ENCODE measurements at regions not wholly inside any gene's neighbourhood (a gene's known extent, or its start where the extent isn't known, plus 50 kb on each side); places are given as distances from the start of the nearest gene placed in this dataset.
"Not testable (repeated sequence)": the region's sequence is repeated elsewhere in the genome, so short reads cannot be mapped to it uniquely, and the experiment has no call there.

DNA sequence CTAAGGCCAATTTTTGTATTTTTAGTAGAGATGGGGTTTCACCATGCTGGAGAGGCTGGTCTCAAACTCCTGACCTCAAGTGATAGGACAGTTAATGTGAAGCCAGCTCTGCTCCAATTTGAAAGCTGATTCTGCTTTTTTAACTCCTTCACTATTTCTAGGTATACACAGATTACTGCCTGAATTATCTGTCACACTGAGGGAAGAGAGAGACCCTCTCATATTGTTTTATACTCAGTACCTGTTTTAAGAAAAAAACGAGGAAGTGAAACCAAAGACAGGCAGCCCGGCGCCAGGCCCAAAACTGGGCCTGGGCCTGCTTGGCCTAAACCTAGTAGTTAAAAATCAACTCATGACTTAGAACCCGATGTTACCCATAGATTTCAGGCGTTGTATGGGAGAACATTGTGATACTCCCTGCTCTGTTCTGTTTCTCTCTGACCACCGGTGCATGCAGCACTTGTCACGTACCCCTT lies 1601.5 kb upstream of the PCDH10 start:
- no peak for FAIRE-seq

DNA sequence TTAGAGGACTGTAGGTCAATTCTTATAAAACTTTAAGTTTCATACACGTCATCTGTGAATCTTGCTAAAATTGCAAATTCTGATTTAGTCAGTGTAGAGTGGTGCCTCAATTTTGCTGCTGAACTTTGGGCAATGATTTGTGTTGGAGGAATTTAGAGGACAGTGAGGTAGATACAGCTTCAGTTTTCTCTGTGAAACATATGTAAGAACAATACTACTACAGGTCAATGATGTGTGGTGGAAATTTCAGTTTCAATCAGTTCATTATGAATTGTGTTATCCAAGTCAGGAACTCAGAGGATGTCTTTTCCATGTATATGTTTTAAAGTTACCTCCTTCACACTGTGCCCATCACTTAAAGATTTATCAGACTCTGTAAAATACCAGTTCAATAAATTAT lies 1597.8 kb upstream of the PCDH10 start:
- no peak for FAIRE-seq

DNA sequence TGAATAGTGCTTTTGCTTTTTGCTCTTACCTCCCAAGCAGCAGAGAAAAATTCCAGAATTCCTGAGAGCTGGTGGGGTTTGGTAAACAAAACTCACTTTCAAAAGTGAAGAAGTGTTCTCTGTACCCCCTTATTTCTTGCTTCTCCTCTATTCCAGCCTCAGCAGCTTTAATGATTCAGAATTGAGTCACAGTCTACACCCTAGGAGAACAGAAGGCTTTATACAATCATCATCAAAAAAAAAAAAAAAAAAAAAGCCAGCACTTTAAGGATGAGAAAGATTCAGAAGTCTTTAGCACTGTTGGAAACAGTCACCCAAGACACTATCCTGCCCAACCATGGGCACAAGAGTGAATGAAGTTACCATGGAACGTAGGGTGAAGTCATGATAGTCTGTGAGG lies 1583.1 kb upstream of the PCDH10 start:
- FAIRE-seq = no peak

DNA sequence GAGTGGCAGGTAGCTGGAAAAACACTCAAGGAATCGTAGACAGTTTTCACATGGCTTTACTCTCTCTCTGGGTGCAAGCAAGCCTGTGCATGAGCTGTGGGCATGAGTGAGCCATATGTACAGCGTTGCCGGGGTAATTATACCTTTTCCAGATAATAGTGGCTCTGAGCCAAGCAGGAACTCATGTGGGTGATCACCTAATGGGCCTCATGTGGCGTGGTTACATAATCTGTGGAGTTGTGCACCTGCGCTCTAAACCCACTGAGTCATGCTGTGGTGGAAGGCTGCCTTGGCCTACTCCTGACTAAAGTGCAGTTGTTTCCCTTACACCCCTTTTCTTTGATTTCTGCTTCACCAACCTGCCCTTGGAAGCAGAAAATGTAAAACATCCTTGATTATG lies 1564.5 kb upstream of the PCDH10 start:
- FAIRE-seq = no peak

DNA sequence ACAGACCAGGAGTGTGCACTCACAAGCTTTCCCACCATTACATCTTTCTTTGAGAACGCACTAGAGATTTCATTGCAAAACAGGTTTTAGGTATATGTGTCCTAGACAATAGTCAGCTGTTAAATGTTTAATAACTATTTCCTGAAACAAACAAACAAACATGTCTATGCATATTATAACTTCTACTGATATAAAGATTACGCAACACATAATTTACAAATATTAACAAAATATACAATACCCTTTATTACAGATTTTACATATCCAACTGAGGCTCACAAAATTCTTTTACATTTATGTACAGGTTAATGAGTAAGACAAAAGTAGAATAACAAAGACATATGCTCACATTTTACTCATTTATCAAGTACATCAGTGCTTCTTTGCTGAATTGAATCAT lies 1554.0 kb upstream of the PCDH10 start:
- no peak for FAIRE-seq

DNA sequence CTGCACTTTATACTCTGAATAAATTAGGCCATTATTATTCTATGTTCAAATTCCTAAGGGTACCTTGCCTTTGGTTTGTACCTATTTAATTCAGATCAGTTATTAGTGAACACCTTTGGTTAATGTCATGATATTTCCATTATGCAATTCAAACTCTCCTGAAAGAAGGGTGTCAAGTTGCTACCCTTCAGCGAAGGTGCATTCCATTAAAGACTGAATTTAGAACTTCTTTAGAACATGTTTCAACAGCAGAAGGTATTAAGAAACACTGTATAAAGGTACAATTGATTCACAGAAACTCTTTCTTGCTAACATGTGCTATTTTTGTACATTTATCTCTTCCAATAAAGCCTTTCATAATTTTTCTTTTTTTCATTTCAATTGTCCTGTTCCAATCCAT lies 1545.4 kb upstream of the PCDH10 start:
- no peak for FAIRE-seq

DNA sequence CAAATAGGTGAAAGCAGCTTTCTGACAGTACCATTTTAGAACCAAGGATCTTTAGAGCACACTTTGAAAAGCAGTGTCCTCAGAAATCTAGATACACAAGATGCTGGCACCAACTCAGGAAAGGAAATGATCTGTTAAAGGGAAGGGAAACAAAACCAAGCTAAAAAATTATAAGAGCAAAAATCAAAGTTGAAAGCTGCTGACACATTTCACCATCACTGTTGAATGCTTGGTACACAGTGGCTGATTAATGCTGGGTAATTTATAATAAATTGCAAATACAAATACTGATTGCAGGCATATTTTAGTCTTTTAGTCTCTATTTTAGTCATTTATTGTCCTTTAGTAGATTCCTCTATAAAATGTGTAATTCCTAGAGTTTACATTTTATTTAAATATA lies 1540.1 kb upstream of the PCDH10 start:
- no peak for FAIRE-seq

DNA sequence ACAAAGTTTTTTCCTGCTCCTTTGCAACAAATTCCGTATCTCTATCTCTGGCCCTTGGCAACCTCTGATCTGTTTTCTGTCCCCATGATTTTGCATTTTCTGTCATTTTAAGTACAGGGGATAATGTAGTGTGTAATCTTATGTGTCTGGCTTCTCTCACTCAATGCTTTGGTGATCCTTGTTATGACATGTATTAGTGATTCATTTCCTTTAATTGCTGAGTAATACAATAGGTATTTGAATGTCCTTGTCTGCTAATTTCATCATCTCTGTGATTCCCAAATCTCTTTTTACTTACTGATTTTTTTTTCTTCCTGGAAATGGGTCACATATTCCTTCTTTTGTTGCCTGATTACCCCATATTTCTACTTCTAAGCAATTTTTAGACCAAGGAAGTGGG lies 1538.6 kb upstream of the PCDH10 start:
- peak; percentile 48 for FAIRE-seq

DNA sequence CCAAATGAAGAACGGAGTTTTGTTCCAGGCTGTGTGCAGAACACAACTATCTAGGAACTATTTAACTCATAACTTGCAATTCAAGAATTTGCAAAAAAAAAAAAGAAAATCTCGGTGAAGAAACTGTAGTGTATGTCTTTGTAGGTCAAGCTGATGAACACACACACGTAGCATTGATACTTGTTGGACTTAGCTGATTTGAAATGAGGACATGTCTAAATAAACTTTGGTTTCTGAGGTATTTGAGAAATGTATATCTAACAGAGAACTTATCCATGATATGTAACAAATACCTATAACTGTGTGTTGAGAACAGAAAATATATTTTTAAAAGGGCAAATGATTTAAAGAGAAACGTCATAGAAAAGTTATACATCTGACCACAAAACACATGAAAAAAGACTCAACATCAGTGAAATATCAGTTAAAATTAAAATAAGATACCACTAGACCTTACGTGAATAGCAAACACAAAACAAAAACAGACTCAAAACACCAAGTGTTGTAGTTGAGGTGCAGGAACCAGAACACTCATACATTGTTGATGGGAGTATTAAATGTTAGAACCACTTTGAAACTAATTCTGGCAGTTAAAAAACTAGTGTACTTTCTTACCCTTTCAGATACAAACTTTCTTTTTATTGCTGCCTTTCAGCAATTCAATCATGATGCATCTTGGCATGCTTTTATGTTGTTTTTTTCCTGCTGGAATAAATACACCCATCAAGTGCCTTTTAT lies 1535.8 kb upstream of the PCDH10 start:
- no peak for FAIRE-seq

DNA sequence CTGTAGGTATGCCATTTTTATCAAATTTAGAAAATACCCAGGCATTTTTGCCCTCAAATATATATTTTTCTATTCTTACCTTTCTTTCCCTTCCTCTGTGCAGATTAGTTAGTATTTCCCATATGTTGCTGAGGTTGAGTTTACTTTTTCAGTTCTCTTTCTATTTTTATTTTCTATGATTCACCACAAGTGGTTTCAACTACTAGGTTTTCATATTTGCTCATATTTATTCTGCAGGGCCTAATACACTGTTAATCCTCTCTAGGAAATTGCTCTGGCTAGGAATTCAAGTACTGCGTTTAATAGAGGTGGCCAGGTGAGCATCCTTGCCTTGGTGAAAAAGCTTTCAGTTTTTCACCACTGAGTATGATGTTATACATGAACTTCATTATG lies 1535.3 kb upstream of the PCDH10 start:
- no peak for FAIRE-seq

DNA sequence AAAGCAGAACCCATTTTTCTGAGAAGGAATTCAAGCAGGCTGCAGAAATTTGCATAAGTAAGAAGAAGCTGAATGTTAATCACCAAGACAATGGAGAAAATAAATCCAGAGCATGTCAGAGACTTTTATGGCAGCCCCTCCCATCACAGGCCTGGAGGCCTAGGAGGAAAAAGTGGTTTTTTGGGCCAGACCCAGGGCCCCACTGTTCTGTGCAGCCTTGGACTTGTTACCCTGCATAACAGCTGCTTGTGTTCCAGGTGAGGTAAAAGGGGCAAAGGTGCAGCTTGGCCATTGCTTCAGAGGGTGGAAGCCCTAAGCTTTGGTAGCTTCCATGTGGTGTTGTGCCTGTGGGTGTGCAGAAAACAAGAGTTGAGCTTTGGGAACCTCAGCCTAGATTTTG lies 1516.2 kb upstream of the PCDH10 start:
- FAIRE-seq = no peak

DNA sequence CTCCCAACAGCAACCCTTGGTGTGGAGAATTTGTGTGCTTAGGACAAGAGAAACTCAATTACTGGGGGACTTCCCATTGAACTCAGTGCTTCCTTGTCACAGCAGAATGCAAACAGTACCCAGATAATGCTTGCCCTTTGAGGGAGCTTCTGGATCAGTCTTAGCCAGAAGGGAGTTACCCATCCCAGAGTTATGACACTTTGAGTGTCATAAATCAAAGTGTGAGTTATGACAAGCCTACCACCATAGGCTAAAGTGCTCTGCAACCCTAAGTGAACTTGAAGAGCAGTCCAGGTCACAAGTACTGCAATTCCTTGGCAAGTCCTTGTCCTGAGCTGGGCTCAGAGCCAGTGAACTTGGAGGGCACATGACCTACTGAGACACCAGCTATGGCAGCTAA lies 1513.9 kb upstream of the PCDH10 start:
- no peak for FAIRE-seq

DNA sequence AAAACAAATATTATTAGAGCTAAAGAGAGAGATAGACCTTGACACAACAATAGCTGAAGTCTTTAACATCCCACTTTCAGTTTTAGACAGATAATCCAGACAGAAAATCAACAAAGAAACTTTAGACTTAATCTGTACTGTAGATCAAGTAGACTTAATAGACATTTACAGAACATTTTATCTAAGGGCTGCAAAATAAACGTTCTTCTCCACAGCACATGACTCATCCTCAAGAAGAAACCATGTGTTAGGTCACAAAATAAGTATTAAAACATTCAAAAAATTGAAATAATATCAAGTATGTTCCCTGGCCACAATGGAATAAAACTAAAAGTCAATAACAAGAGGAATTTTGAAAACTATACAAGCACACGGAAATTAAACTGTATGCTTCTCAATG lies 1510.3 kb upstream of the PCDH10 start:
- FAIRE-seq = no peak

DNA sequence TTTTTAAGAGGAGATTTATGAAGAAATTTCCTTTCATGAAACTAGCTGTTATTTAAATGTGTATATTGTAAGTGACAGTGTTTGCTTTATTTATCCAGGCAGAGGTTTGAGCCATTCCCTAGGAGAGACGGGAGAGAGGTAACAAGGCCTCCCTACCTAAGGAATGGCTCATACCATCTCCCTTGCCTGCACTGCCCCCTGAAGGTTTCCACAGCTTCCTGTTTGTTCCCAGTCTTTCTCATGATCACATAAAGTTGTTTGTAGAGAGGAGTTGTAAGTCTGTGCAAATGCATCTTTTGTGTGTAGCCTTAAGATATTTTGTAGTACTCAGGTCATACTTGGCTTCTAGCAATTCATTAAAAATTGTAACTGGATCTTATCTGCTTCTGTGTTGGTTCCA lies 1504.5 kb upstream of the PCDH10 start:
- FAIRE-seq = no peak

DNA sequence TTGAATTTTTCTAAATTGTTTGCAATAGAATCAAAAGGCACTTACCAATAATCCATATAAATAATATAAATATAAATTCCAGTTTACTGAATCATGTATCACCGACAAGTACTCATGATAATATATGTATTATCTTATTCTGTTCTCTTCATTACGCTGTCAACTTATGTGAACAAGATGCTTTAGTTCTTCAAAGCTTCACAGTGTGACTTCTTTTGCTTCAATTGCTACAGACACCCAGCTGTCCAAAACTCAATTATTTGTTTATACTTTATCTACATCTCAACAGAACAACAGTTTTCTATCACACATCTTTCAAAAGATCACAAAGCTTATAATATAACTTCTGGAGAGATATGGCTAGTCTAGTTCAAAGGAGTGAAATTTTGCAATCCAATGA lies 1499.9 kb upstream of the PCDH10 start:
- no peak for FAIRE-seq

DNA sequence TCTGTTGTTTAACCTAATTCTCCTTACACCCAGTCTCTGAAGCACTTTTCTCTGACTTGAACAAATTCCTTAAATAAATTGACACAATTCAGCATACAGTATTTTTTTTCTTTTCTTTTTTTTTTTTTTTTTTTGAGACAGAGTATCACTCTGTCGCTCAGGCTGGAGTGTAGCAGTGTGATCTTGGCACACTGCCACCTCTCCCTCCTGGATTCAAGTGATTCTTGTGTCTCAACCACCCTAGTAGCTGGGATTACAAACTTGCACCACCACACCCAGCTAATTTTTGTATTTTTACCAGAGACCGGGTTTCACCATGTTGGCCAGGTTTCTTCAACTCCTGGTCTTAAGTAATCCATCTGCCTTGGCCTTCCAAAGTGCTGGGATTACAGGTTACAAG lies 1498.1 kb upstream of the PCDH10 start:
- FAIRE-seq = no peak

DNA sequence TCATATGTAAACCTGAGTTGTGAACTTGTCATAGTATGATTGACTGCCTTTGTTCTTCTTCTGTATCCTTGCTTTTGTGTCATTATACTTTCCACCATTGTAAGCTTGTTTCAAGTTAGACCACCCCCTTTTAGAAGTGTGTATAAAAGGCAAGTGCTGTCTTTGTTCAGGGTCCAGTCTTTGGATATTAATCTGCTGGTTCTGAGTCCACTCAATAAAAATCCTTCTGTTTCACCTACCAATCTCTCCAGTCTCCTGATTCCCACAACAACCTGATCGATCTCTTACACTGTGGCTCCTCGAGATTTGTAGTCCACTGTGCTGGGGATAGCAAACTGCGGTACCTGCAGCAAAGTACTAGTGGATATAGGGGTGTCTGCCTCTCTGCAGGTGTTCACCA lies 1465.8 kb upstream of the PCDH10 start:
- not testable (repeated sequence) for FAIRE-seq

DNA sequence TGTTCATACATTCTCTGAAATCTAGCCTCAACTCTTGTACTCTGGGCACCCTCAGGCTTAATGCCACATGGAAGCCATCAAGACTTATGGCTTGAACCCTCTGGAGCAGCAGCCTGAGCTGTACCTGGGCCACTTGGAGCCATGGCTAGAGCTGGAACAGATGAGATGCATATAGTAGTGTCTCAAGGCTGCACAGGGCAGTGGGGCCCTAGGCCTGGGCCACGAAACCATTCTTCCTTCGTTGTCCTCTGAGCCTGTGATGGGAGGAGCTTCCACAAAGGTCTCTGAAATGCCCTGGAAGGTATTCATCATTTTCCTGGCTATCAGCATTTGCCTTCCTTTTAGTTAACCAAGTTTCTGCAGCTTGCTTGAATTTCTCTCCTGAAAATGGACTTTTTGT lies 1427.2 kb upstream of the PCDH10 start:
- FAIRE-seq = no peak

DNA sequence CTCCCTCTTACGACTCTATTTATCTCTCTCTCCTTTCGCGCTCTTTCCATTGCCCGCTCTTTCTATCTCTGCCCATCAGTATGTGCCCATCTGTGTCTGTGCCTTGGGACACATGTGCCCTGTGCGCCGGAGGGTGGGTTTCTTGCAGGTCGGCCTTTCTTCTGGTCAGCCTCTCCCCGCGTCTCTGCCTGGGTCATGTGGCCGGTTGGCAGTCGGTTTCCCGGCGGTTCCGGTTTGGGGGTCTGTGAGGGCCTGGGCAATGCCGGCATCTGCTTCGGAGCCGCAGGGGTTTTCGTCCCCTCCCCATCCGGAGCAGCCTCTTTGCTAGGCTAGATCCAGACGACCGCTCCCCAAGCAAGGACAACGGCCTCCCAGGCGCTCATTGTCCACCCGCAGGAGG lies 1426.0 kb upstream of the PCDH10 start:
- not testable (repeated sequence) for FAIRE-seq

DNA sequence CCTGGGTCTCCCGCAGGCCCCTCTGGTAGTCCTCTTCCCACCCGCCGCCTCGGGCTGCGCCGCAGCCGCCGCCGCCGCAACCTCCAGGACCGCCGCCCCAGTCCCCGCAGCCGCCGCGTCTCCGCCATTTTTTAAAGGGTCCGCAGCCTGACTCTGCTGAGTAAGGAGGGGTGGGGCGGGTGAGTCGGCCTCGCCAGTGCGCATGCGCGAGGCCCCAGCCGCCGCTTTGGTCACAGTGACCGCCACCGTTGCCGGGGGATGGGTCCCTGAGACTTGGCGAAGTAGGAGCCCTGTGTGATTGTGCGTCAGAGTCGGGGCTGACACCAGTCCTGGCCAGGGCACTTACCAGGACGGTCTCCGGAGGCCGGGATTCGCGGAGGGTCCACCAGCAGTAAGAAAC lies 1424.2 kb upstream of the PCDH10 start:
- not testable (repeated sequence) for FAIRE-seq

DNA sequence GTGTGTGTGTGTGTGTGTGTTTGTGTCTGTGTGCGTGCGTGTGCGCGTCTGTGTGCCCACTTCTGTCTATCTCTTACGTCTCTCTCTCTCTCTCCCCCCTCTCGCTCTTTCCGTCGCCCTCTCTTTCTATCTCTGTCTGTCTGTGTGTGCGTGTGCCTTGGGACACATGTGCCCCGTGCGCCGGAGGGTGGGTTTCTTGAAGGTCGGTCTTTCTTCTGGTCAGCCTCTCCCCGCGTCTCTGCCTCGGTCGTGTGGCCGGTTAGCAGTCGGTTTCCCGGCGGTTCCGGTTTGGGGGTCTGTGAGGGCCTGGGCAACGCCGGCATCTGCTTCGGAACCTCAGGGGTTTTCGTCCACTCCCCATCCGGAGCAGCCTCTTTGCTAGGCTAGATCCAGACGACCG lies 1423.6 kb upstream of the PCDH10 start:
- FAIRE-seq = not testable (repeated sequence)

DNA sequence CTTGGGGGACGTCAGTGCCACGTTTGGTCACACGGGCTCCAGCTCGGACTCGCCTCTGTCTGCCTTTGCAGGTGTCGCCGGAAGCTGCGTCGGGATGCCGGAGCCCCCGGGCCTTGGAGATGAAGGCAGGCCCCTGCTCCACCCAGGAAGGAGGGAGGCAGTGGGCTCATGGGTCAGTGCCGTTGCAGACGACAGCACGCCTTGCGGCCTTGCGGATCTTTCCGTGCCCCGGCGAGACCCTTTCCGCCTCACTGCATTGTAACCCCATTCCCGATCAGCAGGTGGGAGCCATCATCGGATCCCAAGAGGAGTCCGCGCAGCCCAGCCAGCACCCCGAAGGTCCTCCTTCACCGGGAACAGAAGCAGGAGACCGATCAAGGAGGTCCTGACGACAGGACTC lies 1422.2 kb upstream of the PCDH10 start:
- FAIRE-seq = not testable (repeated sequence)

DNA sequence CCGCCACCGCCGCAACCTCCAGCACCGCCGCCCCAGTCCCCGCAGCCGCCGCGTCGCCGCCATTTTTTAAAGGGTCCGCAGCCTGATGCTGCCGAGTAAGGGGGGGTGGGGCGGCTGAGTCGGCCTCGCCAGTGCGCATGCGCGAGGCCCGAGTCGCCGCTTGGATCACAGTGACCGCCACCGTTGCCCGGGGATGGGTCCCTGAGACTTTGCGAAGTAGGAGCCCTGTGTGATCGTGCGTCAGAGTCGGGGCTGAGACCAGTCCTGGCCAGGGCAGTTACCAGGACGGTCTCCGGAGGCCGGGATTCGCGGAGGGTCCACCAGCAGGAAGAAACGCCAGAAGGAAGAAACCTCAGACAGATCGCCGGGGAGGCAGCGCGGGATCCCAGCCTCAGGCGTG lies 1421.7 kb upstream of the PCDH10 start:
- not testable (repeated sequence) for FAIRE-seq

DNA sequence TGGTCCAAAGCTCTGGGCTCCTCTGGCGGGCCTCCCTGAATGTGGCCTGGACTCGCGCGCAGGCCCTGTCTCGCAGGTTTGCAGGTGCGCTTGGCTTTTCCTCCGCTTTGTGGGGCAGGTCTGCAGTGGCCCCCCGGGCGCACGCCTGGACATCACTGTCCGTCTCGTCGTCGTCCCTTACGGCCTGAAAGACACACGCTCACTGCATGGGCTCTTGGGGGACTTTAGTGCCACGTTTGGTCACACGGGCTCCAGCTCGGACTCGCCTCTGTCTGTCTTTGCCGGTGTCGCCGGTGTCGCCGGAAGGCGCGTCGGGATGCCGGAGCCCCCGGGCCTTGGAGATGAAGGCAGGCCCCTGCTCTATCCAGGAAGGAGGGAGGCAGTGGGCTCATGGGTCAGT lies 1419.9 kb upstream of the PCDH10 start:
- FAIRE-seq = not testable (repeated sequence)

DNA sequence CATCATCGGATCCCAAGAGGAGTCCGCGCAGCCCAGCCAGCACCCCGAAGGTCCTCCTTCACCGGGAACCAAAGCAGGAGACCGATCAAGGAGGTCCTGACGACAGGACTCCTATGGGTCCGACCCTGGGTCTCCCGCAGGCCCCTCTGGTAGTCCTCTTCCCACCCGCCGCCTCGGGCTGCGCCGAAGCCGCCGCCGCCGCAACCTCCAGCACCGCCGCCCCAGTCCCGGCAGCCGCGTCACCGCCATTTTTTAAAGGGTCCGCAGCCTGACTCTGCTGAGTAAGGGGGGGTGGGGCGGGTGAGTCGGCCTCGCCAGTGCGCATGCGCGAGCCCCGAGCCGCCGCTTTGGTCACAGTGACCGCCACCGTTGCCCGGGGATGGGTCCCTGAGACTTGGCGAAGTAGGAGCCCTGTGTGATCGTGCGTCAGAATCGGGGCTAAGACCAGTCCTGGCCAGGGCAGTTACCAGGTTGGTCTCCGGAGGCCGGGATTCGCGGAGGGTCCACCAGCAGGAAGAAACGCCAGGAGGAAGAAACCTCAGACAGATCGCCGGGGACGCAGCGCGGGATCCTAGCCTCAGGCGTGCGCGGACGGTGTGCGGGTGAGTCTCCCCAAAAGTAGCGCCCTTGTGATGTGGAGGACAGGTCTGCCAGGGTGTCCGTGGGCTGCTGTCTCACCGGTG lies 1419.2 kb upstream of the PCDH10 start:
- not testable (repeated sequence) for FAIRE-seq
